T1000 (cell line): ENCODE measurements at regions not wholly inside any gene's neighbourhood (a gene's known extent, or its start where the extent isn't known, plus 50 kb on each side); places are given as distances from the start of the nearest gene placed in this dataset.

Experiments
- DNase-seq: peaks from one replicate; lab custom pipeline; 2025; ENCODE audit warnings: mixed read lengths; lab: John Stamatoyannopoulos, UW

DNA sequence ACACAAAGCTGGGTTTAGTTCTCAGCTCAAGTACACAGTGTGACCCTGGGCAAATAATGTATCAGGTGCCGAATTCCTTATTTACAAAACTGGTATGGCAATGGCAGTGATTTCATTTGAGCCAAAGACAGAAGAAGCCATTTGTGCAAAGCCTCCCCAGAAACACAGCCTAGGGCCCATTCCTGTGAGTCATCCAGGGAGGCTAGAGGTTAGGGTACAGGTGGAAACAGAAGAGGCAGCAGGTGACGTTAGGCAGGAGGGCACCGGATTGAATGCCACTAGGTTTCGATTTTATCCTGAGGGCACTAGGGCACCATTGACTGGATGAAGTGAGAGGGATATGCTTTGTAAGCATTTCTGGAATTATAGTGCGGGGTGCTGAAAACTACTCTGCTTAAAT, 766.9 kb upstream of the NR2F2 start:
- DNase-seq = no peak

DNA sequence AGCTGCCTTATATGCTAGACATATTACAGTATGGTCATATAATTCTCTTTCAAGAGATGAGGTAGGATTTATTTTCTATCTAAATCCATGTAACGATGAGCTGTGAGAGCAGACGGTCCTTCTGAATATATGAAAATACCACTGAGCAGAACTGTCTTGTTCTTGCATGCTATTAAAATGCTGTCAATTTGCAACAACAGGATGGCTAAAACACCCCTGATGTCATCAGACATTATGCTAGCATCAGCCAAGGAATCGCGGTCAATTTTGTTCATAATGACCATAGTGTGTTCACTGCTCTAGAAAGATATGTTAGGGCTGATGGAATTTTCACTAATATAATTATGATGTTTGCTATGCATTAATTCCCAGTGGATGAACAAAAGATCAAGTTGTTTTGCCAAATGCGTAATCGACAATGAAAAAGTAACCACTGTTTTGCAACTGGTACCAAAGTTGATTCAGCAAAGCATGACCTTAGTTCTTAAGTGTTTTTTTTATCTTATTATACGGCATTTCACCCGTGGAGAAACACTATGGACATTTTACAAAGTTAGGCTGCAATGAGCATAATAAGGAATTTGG, 765.4 kb upstream of the NR2F2 start:
- DNase-seq = no peak

- no peak for DNase-seq
These were observed 764.8 kb upstream of the NR2F2 start for GRCh38 chr15:95565690-95566089.

- DNase-seq = no peak
These were observed 762.8 kb upstream of the NR2F2 start for GRCh38 chr15:95567686-95568085.

DNA sequence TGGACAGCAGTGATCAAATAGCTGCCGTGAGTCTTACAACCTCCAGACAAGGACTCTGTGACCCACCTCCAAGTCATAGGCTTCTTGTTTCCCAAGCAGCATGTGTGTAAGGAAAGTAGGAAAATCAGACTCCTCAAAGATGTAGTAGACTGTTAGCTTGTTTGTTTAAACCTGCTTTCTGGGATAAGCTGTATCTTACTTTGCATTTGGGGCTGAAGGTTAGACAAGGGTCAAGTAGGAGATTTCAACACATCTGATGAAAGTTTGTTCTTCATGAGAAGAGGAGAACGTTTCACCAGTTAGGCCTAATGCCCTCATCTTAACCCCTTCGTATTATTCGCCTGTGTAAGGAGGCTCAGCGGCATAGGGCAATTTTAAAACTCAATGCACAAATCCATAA, 756.4 kb upstream of the NR2F2 start:
- no peak for DNase-seq

DNA sequence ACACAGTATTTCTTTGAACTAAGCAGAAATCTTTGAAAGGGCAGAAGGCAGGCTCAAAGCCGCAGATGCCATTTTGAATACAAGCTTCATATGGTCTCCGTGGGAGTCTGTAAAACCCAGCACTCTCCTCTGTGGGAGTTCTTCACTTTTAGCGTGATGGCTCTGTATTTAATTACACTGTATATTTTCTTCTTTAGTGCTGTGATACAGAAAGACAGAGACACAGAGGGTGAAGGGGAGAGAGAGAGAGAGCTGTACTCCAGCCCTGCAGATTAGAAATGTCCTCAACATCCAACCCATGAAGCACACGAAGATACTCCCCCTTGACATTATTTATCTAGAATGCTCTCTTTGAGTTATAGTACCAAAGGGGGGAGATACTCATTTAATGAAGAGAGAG, 752.6 kb upstream of the NR2F2 start:
- DNase-seq = no peak

DNA sequence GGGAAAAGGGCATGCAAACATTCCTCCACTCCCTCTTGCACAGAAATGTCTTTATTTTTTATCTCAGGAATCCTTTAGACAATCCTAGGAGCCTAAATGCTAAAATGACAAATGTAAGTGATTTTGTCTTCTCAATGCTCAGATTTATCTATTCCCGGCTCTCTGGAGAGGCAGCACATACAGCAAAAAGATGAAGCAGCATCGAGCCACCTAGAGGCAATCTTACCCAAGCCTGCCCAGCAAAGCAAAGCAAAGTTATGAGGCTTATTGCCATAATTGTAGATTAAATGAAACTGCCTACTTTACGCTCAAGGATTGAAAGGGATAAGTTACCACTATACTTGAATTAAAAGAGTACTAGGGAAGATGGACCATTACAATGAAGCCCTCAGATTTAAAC, 750.4 kb upstream of the NR2F2 start:
- DNase-seq = no peak

- no peak for DNase-seq
These were observed 748.9 kb upstream of the NR2F2 start for GRCh38 chr15:95581595-95581994.

GRCh38 chr15:95584088-95584487, 746.4 kb upstream of the NR2F2 start:
- DNase-seq = no peak

DNA sequence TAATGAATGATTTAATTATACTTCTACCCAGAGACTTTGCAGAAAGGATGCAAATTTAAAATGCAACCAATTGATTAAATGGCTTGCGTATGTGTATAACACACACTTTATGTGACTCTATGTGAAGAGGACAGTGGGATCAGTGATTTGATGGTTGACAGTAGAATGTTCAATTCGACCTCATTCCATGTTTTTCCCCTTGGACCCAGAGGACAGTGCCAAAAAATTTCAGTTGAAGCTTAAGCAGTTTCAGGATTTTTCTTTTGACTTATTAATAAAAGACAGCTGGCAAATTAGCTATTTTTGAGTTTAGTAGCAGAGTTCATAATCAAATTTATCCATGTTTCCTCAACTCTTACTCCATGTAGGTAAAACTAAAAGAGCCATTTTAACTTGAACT, 742.4 kb upstream of the NR2F2 start:
- no peak for DNase-seq

DNA sequence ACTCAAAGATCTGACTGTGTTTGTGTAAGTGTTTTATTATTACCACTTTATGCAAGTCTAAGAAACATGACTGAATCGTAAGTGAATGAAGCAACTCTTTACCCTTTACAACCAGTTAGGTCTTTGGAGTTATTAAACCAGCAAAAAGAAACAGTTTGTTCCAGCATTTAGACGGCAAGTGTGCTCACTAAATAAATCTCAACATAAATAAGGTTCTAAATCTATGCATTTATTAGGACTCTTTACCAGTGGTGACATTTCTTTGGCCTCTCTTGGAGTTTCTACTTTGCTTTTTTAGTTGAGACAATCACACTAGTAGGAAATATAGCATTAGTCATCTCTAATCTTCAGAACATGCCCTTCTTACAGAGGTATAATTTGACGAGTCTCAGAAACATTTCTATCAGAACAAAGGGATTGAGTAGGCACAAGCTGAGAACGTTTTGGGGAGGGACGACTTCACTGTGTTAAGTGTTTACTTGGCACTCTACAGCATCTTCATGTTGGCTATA, 739.9 kb upstream of the NR2F2 start:
- DNase-seq = no peak

- no peak for DNase-seq
These were observed 739.2 kb upstream of the NR2F2 start for GRCh38 chr15:95591270-95591669.

- no peak for DNase-seq
These were observed 738.6 kb upstream of the NR2F2 start for GRCh38 chr15:95591886-95592285.

- DNase-seq = no peak
These were observed 736.0 kb upstream of the NR2F2 start for GRCh38 chr15:95594496-95594895.

DNA sequence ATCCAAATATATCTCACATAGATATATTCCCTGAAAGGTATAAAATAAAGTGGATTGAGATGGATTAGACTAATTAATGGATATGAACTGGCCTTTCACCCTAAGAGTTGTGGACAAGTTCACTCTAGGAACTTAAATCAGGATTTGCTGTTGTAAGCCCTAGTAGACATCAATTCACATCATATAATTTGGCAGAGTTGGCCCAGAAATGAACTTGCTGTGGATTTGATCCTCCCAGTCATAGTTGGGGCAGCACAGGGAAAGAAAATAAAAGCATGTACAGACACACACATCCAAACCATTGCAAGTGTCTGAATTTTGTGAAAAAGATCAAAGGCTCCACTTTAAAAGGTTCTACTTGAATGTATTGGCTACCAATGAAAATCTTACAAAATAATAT, 734.7 kb upstream of the NR2F2 start:
- DNase-seq = no peak

DNA sequence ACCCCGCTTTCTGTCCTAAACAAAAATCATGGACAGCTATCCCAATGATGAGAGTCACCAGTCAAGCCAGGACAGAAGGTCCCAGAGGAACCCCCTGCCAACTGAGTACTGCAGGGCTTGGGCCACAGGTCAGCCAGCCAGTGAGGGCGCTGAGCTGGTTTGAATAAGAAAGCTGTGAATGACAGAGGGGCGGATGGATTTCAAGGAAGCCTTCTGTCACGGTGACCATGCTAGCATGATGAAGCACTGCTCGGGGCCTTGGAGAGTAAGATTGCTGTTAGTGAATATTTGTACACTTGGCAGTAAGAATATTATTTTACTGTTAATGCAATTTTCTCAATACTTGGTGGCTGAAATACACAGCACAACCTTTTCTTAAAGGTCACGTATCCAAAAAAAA, 734.0 kb upstream of the NR2F2 start:
- no peak for DNase-seq

GRCh38 chr15:95598251-95598855, 732.1 kb upstream of the NR2F2 start:
- DNase-seq = no peak

DNA sequence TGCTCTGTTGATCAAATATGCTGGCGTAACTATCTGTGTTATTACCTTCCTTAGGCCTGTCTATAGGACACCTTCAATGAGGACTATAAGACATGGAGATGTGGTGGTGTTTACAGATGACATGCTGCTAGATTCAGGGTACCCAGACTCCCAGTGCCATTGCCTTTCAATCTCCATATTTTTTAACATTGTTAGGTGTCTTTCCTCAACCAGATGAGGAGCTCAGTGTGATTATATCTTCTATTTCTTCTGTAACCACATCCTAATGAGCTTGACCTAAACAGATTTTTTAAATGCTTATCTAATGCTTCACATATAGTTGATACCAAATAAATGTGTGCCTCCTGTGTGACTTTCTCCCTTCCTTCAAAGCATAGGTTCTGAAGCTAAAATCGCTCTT, 730.1 kb upstream of the NR2F2 start:
- no peak for DNase-seq

DNA sequence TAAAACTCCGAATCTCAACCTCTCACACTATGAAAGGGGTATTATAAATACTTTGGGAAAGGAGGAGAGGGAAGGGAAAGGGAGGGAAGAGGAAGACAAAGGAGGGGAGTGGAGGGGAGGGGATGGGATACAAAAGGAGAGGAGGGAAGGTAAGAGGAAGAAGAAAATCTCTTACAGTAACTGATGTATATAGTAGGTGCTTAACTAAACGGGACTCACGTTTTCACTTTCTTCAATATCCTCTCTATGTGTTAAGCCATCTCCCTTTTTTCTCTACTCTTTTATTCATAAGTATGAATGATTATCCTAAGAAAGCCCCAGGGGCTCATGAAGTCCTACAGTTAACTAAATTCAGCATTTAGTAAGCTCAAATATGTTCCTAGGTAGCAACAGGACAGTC, 729.6 kb upstream of the NR2F2 start:
- DNase-seq = no peak

- no peak for DNase-seq
These were observed 729.0 kb upstream of the NR2F2 start for GRCh38 chr15:95601525-95601924.

- DNase-seq = no peak
These were observed 726.7 kb upstream of the NR2F2 start for GRCh38 chr15:95603802-95604201.

GRCh38 chr15:95604634-95605036, 725.9 kb upstream of the NR2F2 start:
- no peak for DNase-seq

GRCh38 chr15:95605098-95605497, 725.4 kb upstream of the NR2F2 start:
- DNase-seq = no peak

DNA sequence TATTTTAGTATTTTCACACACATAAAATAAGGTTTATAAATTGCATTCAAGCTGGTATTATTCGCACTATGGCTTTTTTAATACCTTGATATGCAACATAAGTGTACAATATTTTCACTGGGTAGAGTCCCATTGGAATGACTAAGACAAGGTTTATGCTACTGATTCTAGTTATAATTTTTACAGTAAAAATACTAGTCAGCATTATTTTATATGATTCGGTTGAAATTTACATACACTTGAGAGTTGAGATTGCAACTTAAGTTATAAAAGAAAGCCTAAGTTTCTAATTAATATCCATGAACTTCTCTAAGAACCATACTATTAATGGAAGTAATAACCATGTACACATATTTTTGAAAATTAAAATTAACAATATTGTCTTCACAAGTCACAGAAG, 723.9 kb upstream of the NR2F2 start:
- DNase-seq = no peak
